ENCODE measurements at regions not wholly inside any gene's neighbourhood (a gene's known extent, or its start where the extent isn't known, plus 50 kb on each side); places are given as distances from the start of the nearest gene placed in this dataset.

GRCh38 chr12:126093908-126094307, 1028.7 kb downstream of the AACS start:
- DNase-seq (ENCODE audit: low read depth), result no peak

DNA sequence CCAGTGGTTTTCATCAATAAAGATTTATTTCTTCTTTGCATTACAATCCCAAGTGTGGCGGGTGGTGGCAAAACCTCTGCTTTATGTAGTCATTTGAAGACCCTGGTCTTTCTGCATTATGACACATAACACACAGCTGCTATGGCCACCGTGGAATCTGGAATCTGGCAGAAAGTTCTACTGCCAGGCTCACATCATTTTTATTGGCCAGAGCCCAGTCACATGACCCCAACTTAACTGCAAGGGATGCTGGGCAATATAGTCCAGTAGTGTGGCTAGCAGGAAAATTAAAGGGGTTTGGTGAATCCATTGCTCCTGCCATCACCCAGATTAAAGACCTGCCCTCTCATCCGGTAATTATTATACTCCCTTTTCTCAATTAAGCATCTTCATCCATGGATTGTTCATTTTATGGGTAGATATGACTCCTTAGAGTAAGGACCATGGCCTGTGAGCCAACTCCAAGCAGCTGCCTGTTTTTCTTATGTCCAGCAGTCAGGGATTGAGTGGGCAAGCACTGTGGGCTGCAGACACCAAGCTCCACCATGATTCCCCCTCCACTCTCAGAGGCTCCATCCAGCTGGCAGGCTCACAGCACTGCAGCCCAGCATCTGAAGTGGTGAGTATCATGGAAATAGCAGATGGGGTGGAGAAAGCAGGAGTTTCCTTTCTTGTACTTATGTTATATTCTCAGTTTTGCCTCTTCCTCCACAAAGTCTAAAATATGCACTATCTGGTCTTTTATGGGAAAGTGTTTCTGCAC, 1030.7 kb downstream of the AACS start:
- DNase-seq (ENCODE audit: low read depth), result no peak

DNA sequence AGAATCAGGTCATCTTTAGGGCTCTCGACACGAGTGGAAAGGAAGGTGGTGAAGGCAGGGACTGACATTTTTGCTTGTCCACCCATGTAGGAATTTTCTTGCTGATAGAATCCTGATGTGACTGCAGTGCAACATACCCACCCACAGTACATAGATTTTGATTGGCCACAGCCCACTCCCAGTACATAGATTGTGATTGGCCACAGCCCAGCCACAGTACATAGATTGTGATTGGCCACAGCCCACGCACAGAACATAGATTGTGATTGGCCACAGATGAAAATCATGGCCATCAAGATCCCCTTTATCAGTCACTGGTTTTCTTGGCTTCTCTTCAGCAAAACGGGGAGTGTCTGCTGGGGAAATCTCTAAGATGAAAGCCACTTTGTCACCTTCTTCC, 1041.5 kb downstream of the AACS start:
- DNase-seq (ENCODE audit: low read depth), result no peak

DNA sequence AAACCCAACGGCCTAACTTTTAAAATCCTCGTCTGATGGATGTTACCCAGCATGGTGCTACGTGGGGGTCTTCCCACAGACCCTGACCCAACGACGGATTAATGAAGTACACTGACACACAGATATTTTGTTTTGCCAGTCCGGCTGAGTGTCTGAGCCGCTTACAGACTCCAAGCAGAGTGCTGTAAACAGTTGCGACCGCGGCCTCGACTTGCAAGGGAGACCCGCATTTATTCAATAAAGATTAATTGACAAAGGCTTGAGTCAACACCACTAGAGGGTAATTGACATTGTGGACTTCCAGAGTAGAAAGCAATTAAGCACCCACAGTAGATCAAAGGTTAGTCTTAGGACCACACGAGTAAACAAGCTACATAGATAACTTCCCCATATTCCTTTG, 1042.4 kb downstream of the AACS start:
- DNase-seq (ENCODE audit: low read depth), result no peak

- DNase-seq (ENCODE audit: low read depth), result no peak
Observed at GRCh38 chr12:126108247-126108646, 1043.0 kb downstream of the AACS start.

DNA sequence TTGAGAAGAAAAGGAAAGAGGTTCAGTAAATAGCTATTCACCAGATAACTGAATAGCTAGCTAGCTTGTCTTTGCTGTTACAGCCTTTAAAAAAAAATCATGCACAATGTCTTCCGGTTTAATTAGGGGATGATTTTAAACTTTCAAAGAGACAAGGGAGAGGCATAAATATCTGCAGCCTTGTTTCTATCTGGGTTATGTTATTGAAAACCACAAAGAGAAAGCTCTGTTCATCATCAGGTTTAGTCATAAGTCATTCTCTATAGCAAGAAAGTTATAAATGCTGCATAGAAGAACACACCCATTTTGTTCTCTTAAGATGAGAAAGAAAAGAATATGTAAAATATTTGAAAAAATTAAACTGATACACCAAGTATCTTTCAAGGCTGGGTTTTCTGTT, 1046.9 kb downstream of the AACS start:
- no peak for DNase-seq (ENCODE audit: low read depth)

- DNase-seq (ENCODE audit: low read depth), result no peak
Observed at GRCh38 chr12:126112849-126113248, 1047.6 kb downstream of the AACS start.

DNA sequence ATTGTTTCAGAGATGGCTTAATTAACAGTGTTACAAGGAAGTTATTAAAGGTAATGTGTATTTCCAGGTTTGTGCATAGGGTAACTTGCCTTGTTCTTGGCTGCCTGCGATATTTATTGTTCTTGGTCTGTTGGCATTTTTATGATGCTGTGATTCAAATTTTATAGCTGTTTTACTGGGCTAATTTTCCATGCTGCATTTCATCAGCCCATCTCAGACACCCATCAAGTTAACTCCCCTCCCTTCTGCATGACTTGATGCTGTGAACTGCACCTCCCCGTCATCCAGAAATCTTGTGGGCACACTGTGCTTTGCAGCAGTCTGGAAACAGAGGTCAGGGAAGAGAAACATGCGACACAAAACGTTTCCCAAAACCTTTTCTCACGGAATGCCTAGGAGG, 1049.2 kb downstream of the AACS start:
- DNase-seq (ENCODE audit: low read depth), result no peak

DNA sequence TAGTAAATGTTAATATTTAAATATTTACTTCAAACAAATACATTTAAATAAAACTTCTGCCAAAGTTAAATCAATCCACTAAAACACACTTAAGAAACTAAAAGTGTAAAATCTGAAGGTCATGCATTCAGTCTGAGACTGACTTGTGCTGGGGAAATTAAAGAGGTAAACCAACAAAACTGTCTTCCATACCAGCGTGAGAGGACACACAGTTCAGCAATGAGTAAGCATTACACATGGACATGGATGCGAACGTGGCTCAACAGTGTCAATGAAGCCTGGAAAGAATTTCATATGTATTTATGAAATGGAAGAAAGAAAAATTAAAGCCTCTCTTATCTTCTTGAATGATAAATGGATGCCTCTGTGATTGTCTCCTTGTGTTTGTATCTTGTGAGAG, 1052.3 kb downstream of the AACS start:
- DNase-seq (ENCODE audit: low read depth), result no peak

GRCh38 chr12:126139355-126139754, 1074.1 kb downstream of the AACS start:
- no peak for DNase-seq (ENCODE audit: low read depth)

DNA sequence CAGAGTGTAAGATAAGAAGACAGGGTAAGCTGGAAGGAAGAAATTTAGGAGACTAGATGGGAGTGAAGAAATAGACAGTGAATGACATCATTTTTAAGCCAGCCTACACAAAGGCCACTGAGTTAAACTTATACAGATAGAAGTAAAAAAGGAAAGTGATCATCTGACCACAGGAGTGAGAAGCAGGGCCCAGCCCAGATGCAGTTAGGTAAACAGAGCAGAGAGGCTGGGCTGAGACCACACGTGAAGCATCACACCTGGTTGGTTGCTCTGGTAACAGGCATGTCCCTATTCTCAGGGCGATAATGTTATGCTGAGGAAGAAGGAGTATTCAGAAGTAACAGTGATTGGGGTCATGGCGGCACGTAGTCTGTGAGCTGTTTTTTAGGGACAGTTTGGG, 1079.4 kb downstream of the AACS start:
- no peak for DNase-seq (ENCODE audit: low read depth)

DNA sequence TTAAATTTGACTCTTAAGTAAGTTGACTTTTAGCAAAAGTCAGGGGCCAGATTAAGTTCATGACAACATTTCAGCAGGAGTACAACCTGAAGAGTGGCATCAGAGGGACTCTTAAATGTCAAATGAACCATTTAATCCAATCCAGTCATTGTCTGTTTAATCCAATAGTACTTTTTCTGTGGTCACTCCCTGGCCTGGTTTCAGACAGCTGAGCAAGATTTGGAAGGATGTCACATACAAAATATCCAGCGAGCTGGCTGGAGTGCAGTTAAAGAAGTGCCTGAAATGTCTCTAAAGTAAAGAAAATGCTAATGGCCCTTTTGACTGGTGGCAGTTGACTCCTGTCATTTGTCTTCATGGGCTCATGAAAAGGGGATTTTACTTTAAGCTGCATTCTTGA, 1082.1 kb downstream of the AACS start:
- DNase-seq (ENCODE audit: low read depth), result no peak

DNA sequence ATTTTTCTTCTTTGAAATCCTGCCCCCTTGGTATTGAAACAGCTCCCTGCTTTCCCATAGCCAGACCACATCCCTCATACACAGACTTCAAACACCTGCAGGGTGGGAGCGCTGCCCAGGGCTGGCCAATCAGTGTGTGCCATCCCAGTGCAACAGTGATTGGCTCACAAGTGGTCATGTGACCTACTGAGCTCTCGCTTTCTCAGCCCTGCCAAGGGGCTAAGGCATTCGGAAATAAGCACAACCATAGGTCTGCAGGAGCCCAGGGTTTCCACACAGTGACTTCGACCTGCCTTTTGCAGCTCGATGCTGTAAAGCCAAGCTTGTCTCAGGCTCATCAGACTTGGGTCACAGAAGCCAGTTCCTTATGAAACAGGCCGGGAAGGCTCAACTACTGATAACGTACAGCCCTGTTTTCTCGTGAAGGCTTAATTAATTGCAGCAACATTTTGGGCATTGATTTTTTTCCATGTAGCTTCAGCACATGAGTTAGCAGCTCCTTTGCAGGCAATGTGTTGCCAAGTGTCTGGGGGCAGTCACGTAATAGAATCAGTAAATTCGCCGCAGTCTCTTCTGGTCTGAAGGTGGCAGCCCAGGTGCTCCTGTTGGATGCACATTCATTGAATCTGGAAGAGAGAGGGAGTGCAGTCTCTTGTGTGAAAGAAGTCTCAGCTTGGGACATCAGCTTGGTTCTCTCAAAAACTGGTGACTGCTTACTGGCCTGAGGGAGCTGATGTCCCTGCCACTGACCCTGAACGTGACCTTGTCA, 1091.8 kb downstream of the AACS start:
- DNase-seq (ENCODE audit: low read depth), result no peak

DNA sequence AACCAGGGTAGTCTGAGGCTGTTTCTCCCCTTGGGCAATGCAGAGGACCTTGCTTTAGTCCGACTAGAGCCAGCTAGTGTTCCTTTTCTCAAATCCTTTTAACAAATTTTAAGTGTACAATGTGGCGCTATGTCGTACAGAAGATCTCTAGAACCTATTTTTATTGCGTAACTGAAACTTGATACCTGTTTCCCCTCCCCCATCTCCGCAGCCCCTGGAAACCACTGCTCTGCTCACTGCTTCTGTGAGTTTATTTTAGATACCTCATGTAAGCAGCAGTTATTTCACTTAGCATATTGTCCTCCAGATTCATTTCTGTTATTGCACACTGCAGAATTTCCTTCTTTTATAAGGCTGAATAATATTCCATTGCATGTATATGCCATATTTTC, 1092.3 kb downstream of the AACS start:
- DNase-seq (ENCODE audit: low read depth), result no peak

DNA sequence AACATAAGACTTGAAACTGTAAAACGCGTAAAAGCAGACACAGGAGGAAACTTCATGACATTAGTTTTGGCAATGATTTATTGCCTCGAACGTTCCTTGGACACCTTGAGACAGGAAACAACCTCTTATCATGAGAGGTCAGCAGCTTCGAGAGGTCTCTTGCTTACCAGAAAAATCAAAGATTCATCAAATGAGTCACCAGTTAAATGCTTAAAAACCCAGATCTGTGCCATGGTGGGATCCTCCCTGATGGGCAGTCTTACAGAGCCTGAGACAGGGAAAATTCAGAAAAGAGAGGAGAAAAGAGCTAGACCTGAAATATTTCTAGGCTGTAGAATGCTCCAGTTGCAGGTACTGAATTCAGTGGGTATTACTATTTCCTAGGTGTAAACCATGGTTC, 1093.9 kb downstream of the AACS start:
- no peak for DNase-seq (ENCODE audit: low read depth)

GRCh38 chr12:126160912-126161311, 1095.7 kb downstream of the AACS start:
- no peak for DNase-seq (ENCODE audit: low read depth)

DNA sequence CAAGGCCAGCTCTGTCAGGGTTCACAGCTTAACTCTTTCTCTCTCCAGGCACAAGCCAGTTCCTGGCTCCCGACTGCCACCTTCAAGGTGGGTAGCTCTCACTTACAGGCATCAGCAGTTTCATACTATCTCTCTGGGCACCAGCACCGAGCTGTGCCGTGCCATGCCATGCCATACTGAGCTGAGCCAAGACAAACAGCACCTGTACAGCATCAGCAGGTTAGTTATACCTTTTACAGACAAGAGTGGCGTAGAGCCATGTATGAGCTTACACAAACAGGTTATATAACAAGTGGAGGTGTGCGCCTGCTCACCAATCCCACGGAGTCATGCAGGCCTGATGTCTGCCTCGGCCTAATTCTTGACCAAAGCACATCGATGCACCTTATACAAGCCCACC, 1098.7 kb downstream of the AACS start:
- no peak for DNase-seq (ENCODE audit: low read depth)

GRCh38 chr12:126171937-126172559, 1106.8 kb downstream of the AACS start:
- DNase-seq (ENCODE audit: low read depth), result peak; percentile 10

- peak; percentile 41 for DNase-seq (ENCODE audit: low read depth)
Observed at GRCh38 chr12:126182619-126183236, 1117.5 kb downstream of the AACS start.

GRCh38 chr12:126185025-126185424, 1119.8 kb downstream of the AACS start:
- no peak for DNase-seq (ENCODE audit: low read depth)

- no peak for DNase-seq (ENCODE audit: low read depth)
Observed at GRCh38 chr12:126189856-126190255, 1124.6 kb downstream of the AACS start.

GRCh38 chr12:126191031-126191891, 1126.0 kb downstream of the AACS start:
- DNase-seq (ENCODE audit: low read depth), result no peak
